ENCODE measurements at regions not wholly inside any gene's neighbourhood (a gene's known extent, or its start where the extent isn't known, plus 50 kb on each side); places are given as distances from the start of the nearest gene placed in this dataset.

- Histone ChIP-seq H4K20me1 (ENCODE audit: low read depth, low read length) (no peaks in the 10 kb centered on the region), H3K9me3 (ENCODE audit: insufficient read depth, low read length) (no peaks in the 10 kb centered on the region), H3K9me2 (replicated peaks; ENCODE audit: insufficient read depth, low read length) (no peaks in the 10 kb centered on the region), H2AFZ (ENCODE audit: low read depth, low read length, severe bottlenecking) (no peak overlapping the region), H3K36me3 (ENCODE audit: low read length) (no peaks in the 10 kb centered on the region), H3K27me3 (ENCODE audit: low read length) (no peaks in the 10 kb centered on the region), H3K27ac (ENCODE audit: low read depth, low read length) (no peak overlapping the region), H3K9ac (ENCODE audit: low read length) (no peak overlapping the region), H3K4me3 (ENCODE audit: insufficient read depth, low read length, poor library complexity, severe bottlenecking) (no peak overlapping the region), H3K4me2 (ENCODE audit: low read depth, low read length, poor library complexity, severe bottlenecking) (no peak overlapping the region), H3F3A (ENCODE audit: insufficient read depth) (no peaks in the 10 kb centered on the region), H3K79me2 (ENCODE audit: insufficient read depth, low read length) (no peaks in the 10 kb centered on the region)
- no peak for TF ChIP-seq EZH2phosphoT487 (conservative IDR thresholded peaks at IDR 0.05; ENCODE audit: low read length)
- TF ChIP-seq, protein P1, sequence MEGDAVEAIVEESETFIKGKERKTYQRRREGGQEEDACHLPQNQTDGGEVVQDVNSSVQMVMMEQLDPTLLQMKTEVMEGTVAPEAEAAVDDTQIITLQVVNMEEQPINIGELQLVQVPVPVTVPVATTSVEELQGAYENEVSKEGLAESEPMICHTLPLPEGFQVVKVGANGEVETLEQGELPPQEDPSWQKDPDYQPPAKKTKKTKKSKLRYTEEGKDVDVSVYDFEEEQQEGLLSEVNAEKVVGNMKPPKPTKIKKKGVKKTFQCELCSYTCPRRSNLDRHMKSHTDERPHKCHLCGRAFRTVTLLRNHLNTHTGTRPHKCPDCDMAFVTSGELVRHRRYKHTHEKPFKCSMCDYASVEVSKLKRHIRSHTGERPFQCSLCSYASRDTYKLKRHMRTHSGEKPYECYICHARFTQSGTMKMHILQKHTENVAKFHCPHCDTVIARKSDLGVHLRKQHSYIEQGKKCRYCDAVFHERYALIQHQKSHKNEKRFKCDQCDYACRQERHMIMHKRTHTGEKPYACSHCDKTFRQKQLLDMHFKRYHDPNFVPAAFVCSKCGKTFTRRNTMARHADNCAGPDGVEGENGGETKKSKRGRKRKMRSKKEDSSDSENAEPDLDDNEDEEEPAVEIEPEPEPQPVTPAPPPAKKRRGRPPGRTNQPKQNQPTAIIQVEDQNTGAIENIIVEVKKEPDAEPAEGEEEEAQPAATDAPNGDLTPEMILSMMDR (IDR thresholded peaks at IDR 0.05; ENCODE audit: insufficient read depth, low read length, poor library complexity, severe bottlenecking), result no peak
Observed at GRCh38 chr3:5270666-5271371, 83.3 kb downstream of the EDEM1 start.

GRCh38 chr3:5271372-5271683 lies 83.8 kb downstream of the EDEM1 start:
- H3K4me2 ChIP-seq (ENCODE audit: low read depth, low read length, poor library complexity, severe bottlenecking), result no peak overlapping the region
- H3F3A ChIP-seq (ENCODE audit: insufficient read depth), result no peaks in the 10 kb centered on the region
- H3K79me2 ChIP-seq (ENCODE audit: insufficient read depth, low read length), result no peaks in the 10 kb centered on the region
- H4K20me1 ChIP-seq (ENCODE audit: low read depth, low read length), result no peaks in the 10 kb centered on the region
- no peaks in the 10 kb centered on the region for H3K9me3 ChIP-seq (ENCODE audit: insufficient read depth, low read length)
- no peaks in the 10 kb centered on the region for H3K36me3 ChIP-seq (ENCODE audit: low read length)
- H3K4me3 ChIP-seq (ENCODE audit: insufficient read depth, low read length, poor library complexity, severe bottlenecking), result no peak overlapping the region
- no peak overlapping the region for H3K9ac ChIP-seq (ENCODE audit: low read length)
- TF ChIP-seq EZH2phosphoT487 (conservative IDR thresholded peaks at IDR 0.05; ENCODE audit: low read length), result no peak
- TF ChIP-seq, protein P1 (IDR thresholded peaks at IDR 0.05; ENCODE audit: insufficient read depth, low read length, poor library complexity, severe bottlenecking), result no peak
- H3K27me3 ChIP-seq (ENCODE audit: low read length), result no peaks in the 10 kb centered on the region
- H3K9me2 ChIP-seq (replicated peaks; ENCODE audit: insufficient read depth, low read length), result no peaks in the 10 kb centered on the region
- no peak overlapping the region for H3K27ac ChIP-seq (ENCODE audit: low read depth, low read length)
- no peak overlapping the region for H2AFZ ChIP-seq (ENCODE audit: low read depth, low read length, severe bottlenecking)

DNA sequence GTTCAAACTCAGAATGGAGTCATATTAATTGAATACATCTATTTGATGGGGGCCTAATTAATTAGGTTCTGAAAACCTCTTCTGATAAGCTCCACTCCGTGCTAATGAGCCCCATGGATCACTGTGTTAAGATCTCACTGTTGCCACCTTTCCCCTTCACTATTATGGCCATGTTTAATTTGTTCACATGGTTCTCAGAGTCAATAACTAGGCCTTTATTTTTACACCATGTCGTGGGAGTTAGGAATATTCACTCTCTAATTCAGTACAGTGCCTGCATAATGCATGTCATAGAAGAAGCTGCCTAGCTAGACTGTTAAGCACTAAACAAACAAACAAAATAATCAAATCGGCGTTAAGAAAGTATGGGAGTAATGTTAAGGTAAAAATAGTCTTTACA lies 84.9 kb downstream of the EDEM1 start:
- H3K4me3 ChIP-seq (ENCODE audit: insufficient read depth, low read length, poor library complexity, severe bottlenecking), result no peak overlapping the region
- TF ChIP-seq, protein P1 (IDR thresholded peaks at IDR 0.05; ENCODE audit: insufficient read depth, low read length, poor library complexity, severe bottlenecking), result no peak
- TF ChIP-seq EZH2phosphoT487 (conservative IDR thresholded peaks at IDR 0.05; ENCODE audit: low read length), result no peak
- H3K27ac ChIP-seq (ENCODE audit: low read depth, low read length), result no peak overlapping the region
- no peaks in the 10 kb centered on the region for H3K9me2 ChIP-seq (replicated peaks; ENCODE audit: insufficient read depth, low read length)
- no peaks in the 10 kb centered on the region for H3K27me3 ChIP-seq (ENCODE audit: low read length)
- no peaks in the 10 kb centered on the region for H3K9me3 ChIP-seq (ENCODE audit: insufficient read depth, low read length)
- H3K36me3 ChIP-seq (ENCODE audit: low read length), result no peaks in the 10 kb centered on the region
- H2AFZ ChIP-seq (ENCODE audit: low read depth, low read length, severe bottlenecking), result no peak overlapping the region
- H3K9ac ChIP-seq (ENCODE audit: low read length), result no peak overlapping the region
- H3K79me2 ChIP-seq (ENCODE audit: insufficient read depth, low read length), result no peaks in the 10 kb centered on the region
- H3K4me2 ChIP-seq (ENCODE audit: low read depth, low read length, poor library complexity, severe bottlenecking), result no peak overlapping the region
- no peaks in the 10 kb centered on the region for H4K20me1 ChIP-seq (ENCODE audit: low read depth, low read length)
- H3F3A ChIP-seq (ENCODE audit: insufficient read depth), result no peaks in the 10 kb centered on the region
